GM23338 (cell line): ENCODE measurements at regions not wholly inside any gene's neighbourhood (a gene's known extent, or its start where the extent isn't known, plus 50 kb on each side); places are given as distances from the start of the nearest gene placed in this dataset.

Experiments
- CREB1 ChIP-seq: fragments of 250-450 bp; sonication (Bioruptor Pico); IDR thresholded peaks from 2 replicates; pipeline ENCODE4 v1.5.0; 2020; ENCODE audit warnings: low read depth, mild to moderate bottlenecking, moderate library complexity
- EZH2 ChIP-seq: fragments of 200-600 bp; sonication (generic); IDR thresholded peaks from one replicate; pipeline ENCODE4 v1.8.0; 2017; ENCODE audit warnings: antibody characterized with exemption, mild to moderate bottlenecking, low read depth; ENCODE audit not compliant: unreplicated experiment
- EZH2phosphoT487 ChIP-seq: fragments of 200-600 bp; sonication (generic); IDR thresholded peaks from one replicate; pipeline ENCODE4 v1.8.1; 2018; ENCODE audit warnings: antibody characterized with exemption; ENCODE audit not compliant: unreplicated experiment
- JUNB ChIP-seq: IDR thresholded peaks from one replicate; pipeline ENCODE4 v1.6.1; 2016; ENCODE audit warnings: antibody characterized with exemption; ENCODE audit not compliant: unreplicated experiment
- NANOG ChIP-seq: IDR thresholded peaks from 2 replicates; pipeline ENCODE4 v1.6.1; 2016; ENCODE audit warnings: antibody characterized with exemption, borderline replicate concordance
- POLR2AphosphoS5 ChIP-seq: IDR thresholded peaks from 2 replicates; pipeline ENCODE4 v1.6.1; 2016; ENCODE audit warnings: antibody characterized with exemption, low read depth
- STAT1 ChIP-seq: IDR thresholded peaks from one replicate; pipeline ENCODE4 v1.6.1; 2016; ENCODE audit warnings: antibody characterized with exemption; ENCODE audit not compliant: unreplicated experiment
- ZNF114 ChIP-seq: fragments of 250-450 bp; sonication (Bioruptor Pico); IDR thresholded peaks from 2 replicates; pipeline ENCODE4 v1.5.0; 2020; ENCODE audit warnings: mild to moderate bottlenecking, moderate library complexity
- ZNF331 ChIP-seq: fragments of 250-450 bp; sonication (Bioruptor Pico); IDR thresholded peaks from 2 replicates; pipeline ENCODE4 v1.5.0; 2020; ENCODE audit warnings: low read depth, mild to moderate bottlenecking, moderate library complexity
- TF ChIP-seq, protein P1 (sequence below), 2 experiments: fragments of 200-600 bp in 1 of 2; sonication (generic) in 1 of 2; conservative IDR thresholded peaks; 2 replicates each; pipeline versions ENCODE4 v1.5.1 to v1.6.1; 2016 to 2017; ENCODE audit warnings: antibody characterized with exemption in 2 of 2, low read depth in 2 of 2, mild to moderate bottlenecking in 2 of 2, moderate library complexity in 1 of 2
- TF ChIP-seq, protein P2 (sequence below): IDR thresholded peaks from 2 replicates; pipeline ENCODE4 v1.6.1; 2016; ENCODE audit warnings: antibody characterized with exemption
- TF ChIP-seq, protein P3 (sequence below): IDR thresholded peaks from one replicate; pipeline ENCODE4 v1.6.1; 2018; ENCODE audit warnings: antibody characterized with exemption; ENCODE audit not compliant: unreplicated experiment
- TF ChIP-seq, protein P4 (sequence below): fragments of 250-450 bp; sonication (Bioruptor Pico); IDR thresholded peaks from 2 replicates; pipeline ENCODE4 v1.5.0; 2020; ENCODE audit warnings: mild to moderate bottlenecking, moderate library complexity

DNA sequence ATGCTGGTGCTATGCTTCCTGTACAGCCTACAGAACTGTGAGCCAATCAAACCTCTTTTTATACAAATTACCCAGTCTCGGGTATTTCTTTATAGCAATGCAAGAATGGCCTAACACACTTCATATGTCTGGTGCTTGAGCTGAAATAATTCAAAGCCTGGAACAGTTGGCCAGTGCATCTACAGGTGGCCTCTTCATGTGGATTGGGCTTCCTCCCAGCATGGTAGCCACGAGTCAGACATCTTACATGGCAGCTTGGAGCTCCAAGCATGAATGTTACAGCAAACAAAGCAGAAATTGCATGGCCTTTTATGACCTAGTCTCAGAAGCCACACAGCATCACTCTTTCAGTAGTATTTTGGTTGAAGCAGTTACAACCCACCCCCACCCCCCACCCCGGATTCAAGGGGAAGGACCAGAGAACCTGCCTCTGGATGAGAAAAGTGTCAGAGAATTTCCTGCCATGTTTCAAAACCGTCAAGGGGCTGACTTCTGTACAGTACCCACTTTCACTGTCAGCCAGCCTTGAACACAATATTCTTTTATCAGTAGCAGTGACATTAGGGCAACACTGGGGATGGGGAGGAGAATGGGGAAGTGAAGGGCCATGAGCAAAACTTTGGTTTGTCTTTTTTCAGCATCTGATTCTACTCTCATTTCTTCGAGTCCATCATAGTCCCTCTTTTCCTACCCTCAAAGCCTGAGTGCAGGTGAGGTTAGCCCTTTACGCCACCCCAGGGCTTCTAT is 368.7 kb downstream of the BCOR start:
- TF ChIP-seq, protein P1, sequence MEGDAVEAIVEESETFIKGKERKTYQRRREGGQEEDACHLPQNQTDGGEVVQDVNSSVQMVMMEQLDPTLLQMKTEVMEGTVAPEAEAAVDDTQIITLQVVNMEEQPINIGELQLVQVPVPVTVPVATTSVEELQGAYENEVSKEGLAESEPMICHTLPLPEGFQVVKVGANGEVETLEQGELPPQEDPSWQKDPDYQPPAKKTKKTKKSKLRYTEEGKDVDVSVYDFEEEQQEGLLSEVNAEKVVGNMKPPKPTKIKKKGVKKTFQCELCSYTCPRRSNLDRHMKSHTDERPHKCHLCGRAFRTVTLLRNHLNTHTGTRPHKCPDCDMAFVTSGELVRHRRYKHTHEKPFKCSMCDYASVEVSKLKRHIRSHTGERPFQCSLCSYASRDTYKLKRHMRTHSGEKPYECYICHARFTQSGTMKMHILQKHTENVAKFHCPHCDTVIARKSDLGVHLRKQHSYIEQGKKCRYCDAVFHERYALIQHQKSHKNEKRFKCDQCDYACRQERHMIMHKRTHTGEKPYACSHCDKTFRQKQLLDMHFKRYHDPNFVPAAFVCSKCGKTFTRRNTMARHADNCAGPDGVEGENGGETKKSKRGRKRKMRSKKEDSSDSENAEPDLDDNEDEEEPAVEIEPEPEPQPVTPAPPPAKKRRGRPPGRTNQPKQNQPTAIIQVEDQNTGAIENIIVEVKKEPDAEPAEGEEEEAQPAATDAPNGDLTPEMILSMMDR (conservative IDR thresholded peaks at IDR 0.05; ENCODE audit: low read depth in 2 of 2), result no peak
- TF ChIP-seq CREB1 (no peak), EZH2phosphoT487 (no peak), POLR2AphosphoS5 (no peak), EZH2 (no peak), ZNF331 (CRISPR knock-in tag) (no peak), NANOG (no peak), JUNB (no peak), STAT1 (no peak), ZNF114 (CRISPR knock-in tag) (no peak)
- TF ChIP-seq, protein P2, sequence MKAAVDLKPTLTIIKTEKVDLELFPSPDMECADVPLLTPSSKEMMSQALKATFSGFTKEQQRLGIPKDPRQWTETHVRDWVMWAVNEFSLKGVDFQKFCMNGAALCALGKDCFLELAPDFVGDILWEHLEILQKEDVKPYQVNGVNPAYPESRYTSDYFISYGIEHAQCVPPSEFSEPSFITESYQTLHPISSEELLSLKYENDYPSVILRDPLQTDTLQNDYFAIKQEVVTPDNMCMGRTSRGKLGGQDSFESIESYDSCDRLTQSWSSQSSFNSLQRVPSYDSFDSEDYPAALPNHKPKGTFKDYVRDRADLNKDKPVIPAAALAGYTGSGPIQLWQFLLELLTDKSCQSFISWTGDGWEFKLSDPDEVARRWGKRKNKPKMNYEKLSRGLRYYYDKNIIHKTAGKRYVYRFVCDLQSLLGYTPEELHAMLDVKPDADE, result no peak
- TF ChIP-seq, protein P3, sequence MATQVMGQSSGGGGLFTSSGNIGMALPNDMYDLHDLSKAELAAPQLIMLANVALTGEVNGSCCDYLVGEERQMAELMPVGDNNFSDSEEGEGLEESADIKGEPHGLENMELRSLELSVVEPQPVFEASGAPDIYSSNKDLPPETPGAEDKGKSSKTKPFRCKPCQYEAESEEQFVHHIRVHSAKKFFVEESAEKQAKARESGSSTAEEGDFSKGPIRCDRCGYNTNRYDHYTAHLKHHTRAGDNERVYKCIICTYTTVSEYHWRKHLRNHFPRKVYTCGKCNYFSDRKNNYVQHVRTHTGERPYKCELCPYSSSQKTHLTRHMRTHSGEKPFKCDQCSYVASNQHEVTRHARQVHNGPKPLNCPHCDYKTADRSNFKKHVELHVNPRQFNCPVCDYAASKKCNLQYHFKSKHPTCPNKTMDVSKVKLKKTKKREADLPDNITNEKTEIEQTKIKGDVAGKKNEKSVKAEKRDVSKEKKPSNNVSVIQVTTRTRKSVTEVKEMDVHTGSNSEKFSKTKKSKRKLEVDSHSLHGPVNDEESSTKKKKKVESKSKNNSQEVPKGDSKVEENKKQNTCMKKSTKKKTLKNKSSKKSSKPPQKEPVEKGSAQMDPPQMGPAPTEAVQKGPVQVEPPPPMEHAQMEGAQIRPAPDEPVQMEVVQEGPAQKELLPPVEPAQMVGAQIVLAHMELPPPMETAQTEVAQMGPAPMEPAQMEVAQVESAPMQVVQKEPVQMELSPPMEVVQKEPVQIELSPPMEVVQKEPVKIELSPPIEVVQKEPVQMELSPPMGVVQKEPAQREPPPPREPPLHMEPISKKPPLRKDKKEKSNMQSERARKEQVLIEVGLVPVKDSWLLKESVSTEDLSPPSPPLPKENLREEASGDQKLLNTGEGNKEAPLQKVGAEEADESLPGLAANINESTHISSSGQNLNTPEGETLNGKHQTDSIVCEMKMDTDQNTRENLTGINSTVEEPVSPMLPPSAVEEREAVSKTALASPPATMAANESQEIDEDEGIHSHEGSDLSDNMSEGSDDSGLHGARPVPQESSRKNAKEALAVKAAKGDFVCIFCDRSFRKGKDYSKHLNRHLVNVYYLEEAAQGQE, result no peak
- TF ChIP-seq, protein P4, sequence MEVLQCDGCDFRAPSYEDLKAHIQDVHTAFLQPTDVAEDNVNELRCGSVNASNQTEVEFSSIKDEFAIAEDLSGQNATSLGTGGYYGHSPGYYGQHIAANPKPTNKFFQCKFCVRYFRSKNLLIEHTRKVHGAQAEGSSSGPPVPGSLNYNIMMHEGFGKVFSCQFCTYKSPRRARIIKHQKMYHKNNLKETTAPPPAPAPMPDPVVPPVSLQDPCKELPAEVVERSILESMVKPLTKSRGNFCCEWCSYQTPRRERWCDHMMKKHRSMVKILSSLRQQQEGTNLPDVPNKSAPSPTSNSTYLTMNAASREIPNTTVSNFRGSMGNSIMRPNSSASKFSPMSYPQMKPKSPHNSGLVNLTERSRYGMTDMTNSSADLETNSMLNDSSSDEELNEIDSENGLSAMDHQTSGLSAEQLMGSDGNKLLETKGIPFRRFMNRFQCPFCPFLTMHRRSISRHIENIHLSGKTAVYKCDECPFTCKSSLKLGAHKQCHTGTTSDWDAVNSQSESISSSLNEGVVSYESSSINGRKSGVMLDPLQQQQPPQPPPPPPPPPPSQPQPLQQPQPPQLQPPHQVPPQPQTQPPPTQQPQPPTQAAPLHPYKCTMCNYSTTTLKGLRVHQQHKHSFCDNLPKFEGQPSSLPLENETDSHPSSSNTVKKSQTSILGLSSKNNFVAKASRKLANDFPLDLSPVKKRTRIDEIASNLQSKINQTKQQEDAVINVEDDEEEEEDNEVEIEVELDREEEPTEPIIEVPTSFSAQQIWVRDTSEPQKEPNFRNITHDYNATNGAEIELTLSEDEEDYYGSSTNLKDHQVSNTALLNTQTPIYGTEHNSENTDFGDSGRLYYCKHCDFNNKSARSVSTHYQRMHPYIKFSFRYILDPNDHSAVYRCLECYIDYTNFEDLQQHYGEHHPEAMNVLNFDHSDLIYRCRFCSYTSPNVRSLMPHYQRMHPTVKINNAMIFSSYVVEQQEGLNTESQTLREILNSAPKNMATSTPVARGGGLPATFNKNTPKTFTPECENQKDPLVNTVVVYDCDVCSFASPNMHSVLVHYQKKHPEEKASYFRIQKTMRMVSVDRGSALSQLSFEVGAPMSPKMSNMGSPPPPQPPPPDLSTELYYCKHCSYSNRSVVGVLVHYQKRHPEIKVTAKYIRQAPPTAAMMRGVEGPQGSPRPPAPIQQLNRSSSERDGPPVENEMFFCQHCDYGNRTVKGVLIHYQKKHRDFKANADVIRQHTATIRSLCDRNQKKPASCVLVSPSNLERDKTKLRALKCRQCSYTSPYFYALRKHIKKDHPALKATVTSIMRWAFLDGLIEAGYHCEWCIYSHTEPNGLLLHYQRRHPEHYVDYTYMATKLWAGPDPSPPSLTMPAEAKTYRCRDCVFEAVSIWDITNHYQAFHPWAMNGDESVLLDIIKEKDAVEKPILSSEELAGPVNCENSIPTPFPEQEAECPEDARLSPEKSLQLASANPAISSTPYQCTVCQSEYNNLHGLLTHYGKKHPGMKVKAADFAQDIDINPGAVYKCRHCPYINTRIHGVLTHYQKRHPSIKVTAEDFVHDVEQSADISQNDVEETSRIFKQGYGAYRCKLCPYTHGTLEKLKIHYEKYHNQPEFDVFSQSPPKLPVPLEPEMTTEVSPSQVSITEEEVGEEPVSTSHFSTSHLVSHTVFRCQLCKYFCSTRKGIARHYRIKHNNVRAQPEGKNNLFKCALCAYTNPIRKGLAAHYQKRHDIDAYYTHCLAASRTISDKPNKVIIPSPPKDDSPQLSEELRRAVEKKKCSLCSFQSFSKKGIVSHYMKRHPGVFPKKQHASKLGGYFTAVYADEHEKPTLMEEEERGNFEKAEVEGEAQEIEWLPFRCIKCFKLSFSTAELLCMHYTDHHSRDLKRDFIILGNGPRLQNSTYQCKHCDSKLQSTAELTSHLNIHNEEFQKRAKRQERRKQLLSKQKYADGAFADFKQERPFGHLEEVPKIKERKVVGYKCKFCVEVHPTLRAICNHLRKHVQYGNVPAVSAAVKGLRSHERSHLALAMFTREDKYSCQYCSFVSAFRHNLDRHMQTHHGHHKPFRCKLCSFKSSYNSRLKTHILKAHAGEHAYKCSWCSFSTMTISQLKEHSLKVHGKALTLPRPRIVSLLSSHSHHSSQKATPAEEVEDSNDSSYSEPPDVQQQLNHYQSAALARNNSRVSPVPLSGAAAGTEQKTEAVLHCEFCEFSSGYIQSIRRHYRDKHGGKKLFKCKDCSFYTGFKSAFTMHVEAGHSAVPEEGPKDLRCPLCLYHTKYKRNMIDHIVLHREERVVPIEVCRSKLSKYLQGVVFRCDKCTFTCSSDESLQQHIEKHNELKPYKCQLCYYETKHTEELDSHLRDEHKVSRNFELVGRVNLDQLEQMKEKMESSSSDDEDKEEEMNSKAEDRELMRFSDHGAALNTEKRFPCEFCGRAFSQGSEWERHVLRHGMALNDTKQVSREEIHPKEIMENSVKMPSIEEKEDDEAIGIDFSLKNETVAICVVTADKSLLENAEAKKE (CRISPR knock-in tag), result no peak
